ENCODE measurements at regions not wholly inside any gene's neighbourhood (a gene's known extent, or its start where the extent isn't known, plus 50 kb on each side); places are given as distances from the start of the nearest gene placed in this dataset.

DNA sequence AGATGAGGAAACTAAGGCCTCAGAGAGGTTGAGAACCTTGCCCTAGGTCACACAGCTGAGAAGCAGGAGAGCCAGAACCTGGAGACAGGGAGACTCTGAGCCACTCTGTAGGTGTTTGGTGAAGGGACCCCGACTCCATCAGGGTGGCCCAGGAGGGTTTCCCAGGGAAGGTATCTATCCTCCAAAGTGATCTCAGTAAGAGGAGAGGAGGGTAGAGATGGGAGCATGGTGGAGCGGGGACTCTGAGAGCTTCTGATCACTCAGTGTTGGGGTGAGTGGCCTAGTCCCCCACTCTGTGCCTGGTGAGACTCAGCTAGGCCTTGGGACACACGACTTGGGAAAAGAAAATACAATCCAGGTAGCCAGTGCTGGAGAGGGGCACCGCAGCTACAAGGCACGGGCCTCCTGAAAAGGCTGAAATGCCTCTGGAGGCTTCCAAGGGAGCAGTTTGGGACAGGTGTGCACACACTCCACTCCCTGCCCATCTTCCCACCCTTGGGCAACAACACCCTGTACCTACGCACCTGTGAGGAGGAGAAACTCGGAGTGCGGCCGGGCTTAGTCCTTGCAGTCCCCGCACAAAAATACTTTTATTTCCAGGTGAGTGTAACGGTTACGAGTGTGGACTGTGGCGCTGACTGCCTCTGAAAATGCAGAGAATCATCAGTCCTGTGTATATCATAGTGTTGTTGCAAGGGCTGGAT is 80.8 kb downstream of the CAMK2N1 start:
- DNase-seq (ENCODE audit: low read depth in 1 of 2, low spot score in 1 of 2) = no peak
